ENCODE measurements at regions not wholly inside any gene's neighbourhood (a gene's known extent, or its start where the extent isn't known, plus 50 kb on each side); places are given as distances from the start of the nearest gene placed in this dataset.
A peak's percentile ranks its signal among the peaks of the same experiment; 100 is the strongest.

DNA sequence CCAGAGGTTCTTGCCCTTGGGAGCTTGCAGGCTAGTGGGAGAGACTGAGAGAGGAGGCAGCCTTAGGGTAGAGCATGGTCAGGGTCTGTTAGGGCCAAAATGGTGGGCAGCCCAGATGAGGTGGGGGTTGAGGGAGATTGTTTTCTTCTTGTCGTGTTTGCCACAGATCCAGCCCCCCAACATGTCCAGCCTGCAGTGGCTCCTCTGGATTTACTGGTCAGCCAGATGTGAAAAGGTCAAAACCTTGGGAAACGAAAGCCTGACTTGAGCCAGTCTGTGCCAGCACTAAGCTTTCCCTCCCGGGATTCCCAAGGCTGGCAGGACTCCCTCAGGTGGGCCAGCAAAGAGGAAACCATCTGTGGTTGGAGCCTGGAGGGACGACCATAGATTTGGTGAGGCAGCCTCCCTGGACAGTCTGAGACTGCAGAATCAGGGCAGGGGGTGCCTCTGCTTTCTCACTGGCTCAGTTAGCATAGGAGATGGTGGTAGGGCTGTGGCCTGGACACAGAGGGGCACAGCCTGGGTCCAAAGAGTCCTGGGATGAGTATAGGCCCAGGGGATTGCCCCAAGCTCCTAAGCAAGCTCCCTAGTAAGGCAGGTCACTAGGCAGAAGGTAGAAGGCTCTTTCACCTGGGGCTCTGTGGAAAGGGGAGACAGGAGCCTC, 51.2 kb upstream of the PRR23C start:
- TF ChIP-seq, protein P1, sequence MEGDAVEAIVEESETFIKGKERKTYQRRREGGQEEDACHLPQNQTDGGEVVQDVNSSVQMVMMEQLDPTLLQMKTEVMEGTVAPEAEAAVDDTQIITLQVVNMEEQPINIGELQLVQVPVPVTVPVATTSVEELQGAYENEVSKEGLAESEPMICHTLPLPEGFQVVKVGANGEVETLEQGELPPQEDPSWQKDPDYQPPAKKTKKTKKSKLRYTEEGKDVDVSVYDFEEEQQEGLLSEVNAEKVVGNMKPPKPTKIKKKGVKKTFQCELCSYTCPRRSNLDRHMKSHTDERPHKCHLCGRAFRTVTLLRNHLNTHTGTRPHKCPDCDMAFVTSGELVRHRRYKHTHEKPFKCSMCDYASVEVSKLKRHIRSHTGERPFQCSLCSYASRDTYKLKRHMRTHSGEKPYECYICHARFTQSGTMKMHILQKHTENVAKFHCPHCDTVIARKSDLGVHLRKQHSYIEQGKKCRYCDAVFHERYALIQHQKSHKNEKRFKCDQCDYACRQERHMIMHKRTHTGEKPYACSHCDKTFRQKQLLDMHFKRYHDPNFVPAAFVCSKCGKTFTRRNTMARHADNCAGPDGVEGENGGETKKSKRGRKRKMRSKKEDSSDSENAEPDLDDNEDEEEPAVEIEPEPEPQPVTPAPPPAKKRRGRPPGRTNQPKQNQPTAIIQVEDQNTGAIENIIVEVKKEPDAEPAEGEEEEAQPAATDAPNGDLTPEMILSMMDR (IDR thresholded peaks at IDR 0.05), result no peak
- no peaks in the 10 kb centered on the region for H3K36me3 ChIP-seq
- H3K4me3 ChIP-seq, result no peak overlapping the region
- H3K4me1 ChIP-seq, result no peaks in the 10 kb centered on the region
- H3K9me3 ChIP-seq, result no peaks in the 10 kb centered on the region
- no peaks in the 10 kb centered on the region for H3K27me3 ChIP-seq
- peak in 1 of 2 donors; percentile 22 for DNase-seq (ENCODE audit: low spot score in 2 of 2)
- no peak overlapping the region for H3K27ac ChIP-seq
- intact Hi-C loops (cut with DNase I), result no loop called here

DNA sequence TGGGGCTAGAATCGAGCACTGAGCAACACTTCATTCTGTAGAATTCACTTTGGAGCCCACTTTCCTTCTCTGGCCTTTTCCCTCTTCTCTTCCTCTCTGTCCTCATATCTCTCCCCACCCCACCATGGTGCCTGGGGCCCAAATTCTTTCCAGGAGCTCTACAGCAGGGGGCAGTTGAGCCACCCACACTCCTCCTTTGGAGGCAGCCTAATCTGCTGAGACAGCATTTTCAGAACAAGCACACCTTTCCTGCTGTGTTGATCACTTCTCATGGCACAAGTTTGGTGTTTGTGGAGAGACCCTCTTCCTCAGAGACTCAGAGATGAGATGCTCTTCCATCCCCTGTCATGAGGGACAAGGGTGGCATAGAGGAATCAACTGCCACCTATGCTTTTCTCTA, 52.0 kb upstream of the PRR23C start:
- TF ChIP-seq, protein P1 (IDR thresholded peaks at IDR 0.05), result no peak
- intact Hi-C loops (cut with DNase I), result no loop called here
- peak in 1 of 2 donors; percentile 35 for DNase-seq (ENCODE audit: low spot score in 2 of 2)
- no peak overlapping the region for H3K27ac ChIP-seq
- no peaks in the 10 kb centered on the region for H3K4me1 ChIP-seq
- no peaks in the 10 kb centered on the region for H3K27me3 ChIP-seq
- H3K4me3 ChIP-seq, result no peak overlapping the region
- H3K36me3 ChIP-seq, result no peaks in the 10 kb centered on the region
- no peaks in the 10 kb centered on the region for H3K9me3 ChIP-seq

DNA sequence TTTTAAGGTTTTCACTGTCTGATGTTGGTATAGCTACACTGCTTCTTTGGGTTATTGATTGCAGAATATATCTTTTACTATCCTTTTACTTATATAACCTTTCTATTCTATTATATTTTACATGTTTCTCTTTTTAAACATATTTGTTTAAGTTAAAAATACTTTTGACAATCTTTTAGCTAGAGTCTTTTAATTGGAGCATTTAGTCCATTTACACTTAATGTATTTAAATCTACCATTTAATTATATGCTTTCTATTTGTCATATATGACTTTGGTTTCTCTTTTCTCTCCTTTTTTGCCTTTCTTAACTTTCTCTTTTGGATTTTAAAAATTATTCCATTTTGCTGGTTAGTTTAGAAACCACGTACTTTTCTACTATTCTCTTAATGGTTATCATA, 53.7 kb upstream of the PRR23C start:
- H3K27ac ChIP-seq, result no peak overlapping the region
- no peaks in the 10 kb centered on the region for H3K4me1 ChIP-seq
- H3K27me3 ChIP-seq, result no peaks in the 10 kb centered on the region
- no peaks in the 10 kb centered on the region for H3K9me3 ChIP-seq
- H3K36me3 ChIP-seq, result no peaks in the 10 kb centered on the region
- DNase-seq (ENCODE audit: low spot score in 2 of 2), result no peak
- TF ChIP-seq, protein P1 (IDR thresholded peaks at IDR 0.05), result no peak
- no peak overlapping the region for H3K4me3 ChIP-seq
- intact Hi-C loops (cut with DNase I), result no loop called here

DNA sequence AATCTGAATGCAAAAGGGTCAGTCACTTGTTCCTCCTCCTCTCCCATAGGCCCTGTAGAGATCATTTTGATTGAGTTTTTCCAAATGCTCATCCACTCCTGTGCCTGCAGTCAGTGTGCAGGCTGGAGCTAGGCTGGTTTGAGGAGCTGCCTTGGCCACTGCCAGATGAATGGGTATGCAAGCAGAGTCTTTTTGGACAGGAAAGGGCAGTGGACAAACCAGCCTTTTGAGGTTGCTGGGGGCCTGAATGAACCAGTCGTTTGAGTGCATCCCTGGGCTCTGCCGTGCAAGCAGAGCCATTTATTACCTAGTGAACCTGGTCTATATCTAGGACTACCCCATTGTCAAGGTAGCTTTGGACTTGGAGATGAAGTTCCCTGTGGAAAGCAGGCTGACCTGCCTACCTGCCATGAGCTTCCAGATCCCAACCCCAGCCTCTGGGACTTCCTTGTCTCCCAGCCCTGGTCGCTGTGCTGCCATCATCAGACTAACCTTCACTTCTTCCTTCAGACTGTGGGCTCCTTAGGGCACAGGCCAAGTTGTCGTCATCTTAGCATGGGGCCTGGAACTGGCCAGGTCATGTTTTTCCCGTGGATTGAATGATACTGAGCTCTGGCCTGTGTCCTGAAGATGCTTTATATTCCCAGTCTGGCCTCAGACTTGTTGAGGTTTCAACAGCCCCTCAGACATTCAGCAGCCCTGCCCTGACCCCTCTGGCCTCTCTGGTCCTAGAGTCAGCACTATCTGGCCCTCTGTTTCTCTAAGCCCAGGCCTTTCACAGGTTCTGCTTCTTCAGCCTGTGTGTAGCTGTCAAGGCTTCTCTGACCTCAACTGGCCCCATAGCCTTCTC, 55.5 kb upstream of the PRR23C start:
- H3K9me3 ChIP-seq, result no peaks in the 10 kb centered on the region
- no peak overlapping the region for H3K27ac ChIP-seq
- no peaks in the 10 kb centered on the region for H3K27me3 ChIP-seq
- H3K4me3 ChIP-seq, result no peak overlapping the region
- H3K36me3 ChIP-seq, result no peaks in the 10 kb centered on the region
- H3K4me1 ChIP-seq, result no peaks in the 10 kb centered on the region
- intact Hi-C loops (cut with DNase I), result no loop called here
- TF ChIP-seq, protein P1 (IDR thresholded peaks at IDR 0.05), result no peak
- peak in 1 of 2 donors; percentile 28 for DNase-seq (ENCODE audit: low spot score in 2 of 2)

DNA sequence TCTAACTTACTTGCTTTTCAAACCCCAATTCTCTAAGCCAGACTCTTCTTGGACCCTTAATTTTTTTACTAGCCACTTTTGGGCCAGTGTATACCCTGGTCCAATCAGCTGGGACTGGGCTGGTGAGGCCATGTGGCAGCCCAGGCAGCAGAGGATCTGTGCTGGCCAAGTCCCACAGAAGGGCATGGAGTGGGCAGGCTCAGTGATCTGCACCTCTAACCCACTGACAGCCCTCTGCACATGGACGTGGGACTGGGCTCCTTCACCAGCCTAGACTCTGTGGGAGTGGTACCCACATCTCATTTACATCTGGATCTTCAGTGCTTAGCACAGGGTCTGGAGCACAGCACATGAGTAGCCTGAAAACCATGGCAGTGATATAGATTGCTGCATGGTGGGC, 56.1 kb upstream of the PRR23C start:
- intact Hi-C loops (cut with DNase I), result no loop called here
- DNase-seq (ENCODE audit: low spot score in 2 of 2), result peak in 1 of 2 donors; percentile 50
- Histone ChIP-seq H3K4me3 (no peak overlapping the region), H3K9me3 (no peaks in the 10 kb centered on the region), H3K36me3 (no peaks in the 10 kb centered on the region), H3K27me3 (no peaks in the 10 kb centered on the region), H3K27ac (no peak overlapping the region), H3K4me1 (no peaks in the 10 kb centered on the region)
- TF ChIP-seq, protein P1 (IDR thresholded peaks at IDR 0.05), result no peak

Data from ascending aorta (tissue), 2 donors.